AG04450 (cell line): ENCODE measurements at regions not wholly inside any gene's neighbourhood (a gene's known extent, or its start where the extent isn't known, plus 50 kb on each side); places are given as distances from the start of the nearest gene placed in this dataset.

Experiments used
- CTCF ChIA-PET: fragments of 300-600, 350-600 bp; formaldehyde crosslinking; extraction: SDS; loops from one replicate; lab custom pipeline; 2022; ENCODE audit warnings: antibody characterized with exemption, inconsistent platforms; lab: Charles Lee
- POLR2A ChIA-PET: fragments of 350-600 bp; formaldehyde crosslinking; extraction: SDS; loops from one replicate; lab custom pipeline; 2021; ENCODE audit warnings: antibody characterized with exemption, inconsistent platforms; lab: Yijun Ruan, JAX
- DNase-seq: peaks from one replicate; pipeline ENCODE4 v3.0.0-alpha.2; 2011; ENCODE audit warnings: low read depth, low spot score
- H3K27ac ChIP-seq: one replicate; pipeline ENCODE4 v1.5.1; 2012; ENCODE audit warnings: low read depth, low read length, control low read depth
- H3K27me3 ChIP-seq: one replicate; pipeline ENCODE4 v1.6.0; 2012; ENCODE audit warnings: low read length; ENCODE audit not compliant: control insufficient read depth, insufficient read depth
- H3K4me3 ChIP-seq: 2 replicates; pipeline ENCODE4 v1.5.1; 2011; ENCODE audit warnings: mild to moderate bottlenecking, low read depth, low read length, control low read depth
- H3K9me3 ChIP-seq: 2 replicates; pipeline ENCODE4 v1.5.1; 2012; ENCODE audit warnings: low read length; ENCODE audit not compliant: control insufficient read depth, insufficient read depth
- TF ChIP-seq, protein P1 (sequence below): IDR thresholded peaks from 2 replicates; pipeline ENCODE4 v1.5.1; 2011; ENCODE audit warnings: low read depth, low read length, control low read depth, inconsistent platforms

- no peak for DNase-seq
- H3K4me3 ChIP-seq: no peak overlapping the region
- TF ChIP-seq, protein P1, sequence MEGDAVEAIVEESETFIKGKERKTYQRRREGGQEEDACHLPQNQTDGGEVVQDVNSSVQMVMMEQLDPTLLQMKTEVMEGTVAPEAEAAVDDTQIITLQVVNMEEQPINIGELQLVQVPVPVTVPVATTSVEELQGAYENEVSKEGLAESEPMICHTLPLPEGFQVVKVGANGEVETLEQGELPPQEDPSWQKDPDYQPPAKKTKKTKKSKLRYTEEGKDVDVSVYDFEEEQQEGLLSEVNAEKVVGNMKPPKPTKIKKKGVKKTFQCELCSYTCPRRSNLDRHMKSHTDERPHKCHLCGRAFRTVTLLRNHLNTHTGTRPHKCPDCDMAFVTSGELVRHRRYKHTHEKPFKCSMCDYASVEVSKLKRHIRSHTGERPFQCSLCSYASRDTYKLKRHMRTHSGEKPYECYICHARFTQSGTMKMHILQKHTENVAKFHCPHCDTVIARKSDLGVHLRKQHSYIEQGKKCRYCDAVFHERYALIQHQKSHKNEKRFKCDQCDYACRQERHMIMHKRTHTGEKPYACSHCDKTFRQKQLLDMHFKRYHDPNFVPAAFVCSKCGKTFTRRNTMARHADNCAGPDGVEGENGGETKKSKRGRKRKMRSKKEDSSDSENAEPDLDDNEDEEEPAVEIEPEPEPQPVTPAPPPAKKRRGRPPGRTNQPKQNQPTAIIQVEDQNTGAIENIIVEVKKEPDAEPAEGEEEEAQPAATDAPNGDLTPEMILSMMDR: no peak
- no peaks in the 10 kb centered on the region for H3K9me3 ChIP-seq
- no peaks in the 10 kb centered on the region for H3K27me3 ChIP-seq
- CTCF ChIA-PET: no interaction called here
- H3K27ac ChIP-seq: no peak overlapping the region
- POLR2A ChIA-PET: interaction anchor here (0.7 kb wide), 1 partner anchor 121 kb away, joined by 3 read pairs; no protein-coding TSS in a partner anchor
Measured at GRCh38 chr15:46872981-46873330, 844.3 kb upstream of the SEMA6D start.

DNA sequence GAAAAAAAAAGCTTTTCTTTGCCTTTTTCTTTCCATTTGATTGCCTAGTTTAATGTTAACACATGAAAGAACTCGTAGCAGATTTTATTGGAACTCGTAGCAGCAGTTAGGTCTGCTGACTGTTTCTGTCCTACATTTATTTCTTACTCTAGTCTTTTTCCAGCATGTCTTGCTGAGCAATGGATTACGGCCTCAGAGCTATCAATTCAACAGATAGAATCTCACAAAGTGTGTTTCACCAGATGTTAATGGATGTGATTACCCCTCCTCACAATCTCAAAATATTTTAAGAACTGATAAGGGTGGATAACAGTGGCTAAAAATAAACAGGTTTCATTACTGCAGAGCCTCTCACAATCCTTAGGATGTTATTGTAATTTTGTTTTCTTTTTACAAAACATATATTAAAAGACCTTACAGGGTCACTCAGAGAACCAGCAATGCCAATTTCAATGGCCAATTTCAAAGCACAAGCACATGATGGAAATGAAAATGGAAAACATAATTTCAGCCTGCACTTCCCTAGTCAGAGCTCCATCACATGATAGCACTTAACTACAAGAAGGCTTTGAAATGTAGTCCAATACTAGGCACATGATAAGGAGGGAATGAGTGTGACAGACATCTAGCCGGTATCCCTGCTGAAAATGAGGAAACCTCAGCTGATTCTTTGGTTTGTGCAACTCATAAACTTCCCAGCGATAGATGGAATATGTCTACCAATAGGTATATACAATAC is 838.1 kb upstream of the SEMA6D start:
- ChIA-PET POLR2A (no interaction called here), CTCF (no interaction called here)
- no peak for DNase-seq
- Histone ChIP-seq H3K27me3 (no peaks in the 10 kb centered on the region), H3K9me3 (no peaks in the 10 kb centered on the region), H3K27ac (no peak overlapping the region), H3K4me3 (no peak overlapping the region)
- TF ChIP-seq, protein P1: no peak

GRCh38 chr15:46880791-46881190 is 836.5 kb upstream of the SEMA6D start:
- no peak overlapping the region for H3K27ac ChIP-seq
- H3K4me3 ChIP-seq: no peak overlapping the region
- ChIA-PET CTCF (no interaction called here), POLR2A (no interaction called here)
- TF ChIP-seq, protein P1: no peak
- no peak for DNase-seq
- no peaks in the 10 kb centered on the region for H3K27me3 ChIP-seq
- no peaks in the 10 kb centered on the region for H3K9me3 ChIP-seq

DNA sequence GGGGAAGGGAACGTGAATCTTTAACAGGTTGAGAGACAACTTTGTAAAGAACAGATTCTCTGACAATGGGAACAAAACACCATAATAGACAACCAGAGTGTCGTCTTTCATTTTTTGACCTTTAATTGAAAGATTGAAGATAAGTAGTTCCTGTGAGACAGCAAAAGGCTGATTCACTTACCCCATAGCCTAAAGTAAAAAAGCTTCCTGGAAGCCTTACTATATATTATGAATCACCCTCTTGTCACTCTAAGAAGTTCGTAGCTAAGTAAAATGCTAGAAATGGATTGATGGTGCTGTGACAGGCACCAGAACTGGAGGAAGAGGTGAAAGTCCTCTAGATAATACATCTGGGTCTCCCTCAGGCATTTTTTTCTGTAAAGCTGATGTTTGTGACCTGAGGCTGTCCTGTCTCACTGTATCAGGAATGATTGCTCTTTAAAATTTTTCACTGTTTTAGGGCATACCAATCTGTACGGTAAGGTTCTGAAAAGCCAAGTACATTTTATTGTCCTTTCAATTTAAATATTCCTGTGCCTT is 824.6 kb upstream of the SEMA6D start:
- Histone ChIP-seq H3K27me3 (no peaks in the 10 kb centered on the region), H3K27ac (no peak overlapping the region), H3K9me3 (no peaks in the 10 kb centered on the region), H3K4me3 (no peak overlapping the region)
- ChIA-PET CTCF (no interaction called here), POLR2A (no interaction called here)
- no peak for DNase-seq
- TF ChIP-seq, protein P1: no peak

DNA sequence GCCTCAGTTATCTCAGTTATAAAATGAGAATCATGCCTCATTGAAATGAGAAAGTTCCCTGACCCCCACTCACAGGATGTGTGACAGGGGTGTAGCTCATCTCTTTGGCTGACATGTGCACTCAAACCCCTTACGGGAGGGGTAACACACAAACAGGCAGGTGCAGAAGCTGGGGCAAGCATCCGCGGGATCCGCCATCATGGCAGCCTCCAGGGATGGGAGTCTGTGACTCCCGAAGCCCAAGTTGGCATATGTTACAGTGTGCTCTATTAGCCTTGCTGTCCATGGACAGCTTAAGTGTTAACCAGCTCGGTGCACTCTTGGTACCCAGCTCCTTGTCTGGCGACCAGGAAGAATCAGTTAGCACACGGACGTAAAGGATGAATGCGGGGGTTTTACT is 822.7 kb upstream of the SEMA6D start:
- Histone ChIP-seq H3K27ac (no peak overlapping the region), H3K27me3 (no peaks in the 10 kb centered on the region), H3K4me3 (no peak overlapping the region), H3K9me3 (no peaks in the 10 kb centered on the region)
- TF ChIP-seq, protein P1: no peak
- ChIA-PET POLR2A (no interaction called here), CTCF (no interaction called here)
- no peak for DNase-seq
